Vagina (tissue), 2 donors: ENCODE measurements at regions not wholly inside any gene's neighbourhood (a gene's known extent, or its start where the extent isn't known, plus 50 kb on each side); places are given as distances from the start of the nearest gene placed in this dataset.

Source experiments
- DNase-seq, 2 donors: peaks; one replicate each; pipeline ENCODE4 v3.0.0-alpha.2; 2017; ENCODE audit errors: extremely low spot score in 2 of 2
- H3K27ac ChIP-seq: fragments of 200-600 bp; sonication (generic); one replicate; pipeline ENCODE4 v1.5.1; 2019
- H3K27me3 ChIP-seq: fragments of 200-600 bp; sonication (generic); one replicate; pipeline ENCODE4 v1.5.1; 2019
- H3K36me3 ChIP-seq, 2 donors: fragments of 200-600 bp; sonication (generic); one replicate each; pipeline ENCODE4 v1.5.1; 2017 to 2019
- H3K4me1 ChIP-seq: fragments of 200-600 bp; sonication (generic); one replicate; pipeline ENCODE4 v1.5.1; 2019
- H3K4me3 ChIP-seq, 2 donors: fragments of 200-600 bp; sonication (generic); 1 replicate in 1 of 2; 2 replicates in 1 of 2; pipeline ENCODE4 v1.5.1; 2016 to 2019
- H3K9me3 ChIP-seq: fragments of 200-600 bp; sonication (generic); one replicate; pipeline ENCODE4 v1.5.1; 2019
- POLR2A ChIP-seq, 2 donors: fragments of 450-650 bp; IDR thresholded peaks; one replicate each; pipeline ENCODE4 v1.6.1; 2017; ENCODE audit warnings: antibody characterized with exemption in 2 of 2, mild to moderate bottlenecking in 2 of 2, moderate library complexity in 2 of 2
- POLR2AphosphoS5 ChIP-seq, 2 donors: sonication (generic); formaldehyde crosslinking; IDR thresholded peaks; one replicate each; pipeline ENCODE4 v1.9.0; 2017; ENCODE audit warnings: antibody characterized with exemption in 2 of 2, mild to moderate bottlenecking in 2 of 2, low read depth in 1 of 2; ENCODE audit not compliant: insufficient read depth in 1 of 2
- intact Hi-C: fragments of 100-400 bp; cut with DNase I; formaldehyde crosslinking; loops from one replicate; pipeline ENCODE4 v1.15.1; 2023
- TF ChIP-seq, protein P1 (sequence below), 3 experiments: fragments of 450-650 bp in 2 of 3; fragments of 200-600 bp in 1 of 3; sonication (generic) in 1 of 3; IDR thresholded peaks; one replicate each; pipeline ENCODE4 v1.5.1; 2017 to 2019; ENCODE audit warnings: antibody characterized with exemption in 3 of 3, mild to moderate bottlenecking in 2 of 3, moderate library complexity in 2 of 3

DNA sequence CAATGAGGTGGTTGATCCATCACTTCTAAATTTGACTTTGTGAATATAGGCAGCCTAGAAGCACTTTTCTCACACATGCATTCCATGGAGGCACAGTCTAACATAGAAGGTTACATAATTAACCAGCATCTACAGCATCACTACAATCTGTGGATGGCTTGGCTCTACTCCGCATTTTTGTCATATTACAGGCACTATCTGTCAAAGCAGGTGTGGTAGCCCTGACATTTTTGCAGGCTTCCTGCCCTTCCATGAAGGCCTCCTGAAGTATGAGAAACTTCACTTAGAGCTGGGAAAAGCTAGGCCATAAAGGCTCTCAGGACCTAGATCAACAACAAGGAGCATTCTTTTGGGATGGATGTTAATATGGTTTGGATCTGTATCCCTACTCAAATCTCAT lies 378.0 kb downstream of the ANXA1 start:
- Histone ChIP-seq H3K4me3 (no peak overlapping the region), H3K9me3 (no peaks in the 10 kb centered on the region), H3K4me1 (no peaks in the 10 kb centered on the region), H3K27ac (no peak overlapping the region), H3K36me3 (no peaks in the 10 kb centered on the region), H3K27me3 (no peaks in the 10 kb centered on the region)
- TF ChIP-seq POLR2A (IDR thresholded peaks at IDR 0.05) (no peak), POLR2AphosphoS5 (IDR thresholded peaks at IDR 0.05; ENCODE audit: insufficient read depth in 1 of 2, low read depth in 1 of 2) (no peak)
- TF ChIP-seq, protein P1, sequence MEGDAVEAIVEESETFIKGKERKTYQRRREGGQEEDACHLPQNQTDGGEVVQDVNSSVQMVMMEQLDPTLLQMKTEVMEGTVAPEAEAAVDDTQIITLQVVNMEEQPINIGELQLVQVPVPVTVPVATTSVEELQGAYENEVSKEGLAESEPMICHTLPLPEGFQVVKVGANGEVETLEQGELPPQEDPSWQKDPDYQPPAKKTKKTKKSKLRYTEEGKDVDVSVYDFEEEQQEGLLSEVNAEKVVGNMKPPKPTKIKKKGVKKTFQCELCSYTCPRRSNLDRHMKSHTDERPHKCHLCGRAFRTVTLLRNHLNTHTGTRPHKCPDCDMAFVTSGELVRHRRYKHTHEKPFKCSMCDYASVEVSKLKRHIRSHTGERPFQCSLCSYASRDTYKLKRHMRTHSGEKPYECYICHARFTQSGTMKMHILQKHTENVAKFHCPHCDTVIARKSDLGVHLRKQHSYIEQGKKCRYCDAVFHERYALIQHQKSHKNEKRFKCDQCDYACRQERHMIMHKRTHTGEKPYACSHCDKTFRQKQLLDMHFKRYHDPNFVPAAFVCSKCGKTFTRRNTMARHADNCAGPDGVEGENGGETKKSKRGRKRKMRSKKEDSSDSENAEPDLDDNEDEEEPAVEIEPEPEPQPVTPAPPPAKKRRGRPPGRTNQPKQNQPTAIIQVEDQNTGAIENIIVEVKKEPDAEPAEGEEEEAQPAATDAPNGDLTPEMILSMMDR (IDR thresholded peaks at IDR 0.05): no peak
- no peak for DNase-seq
- intact Hi-C loops: no loop called here

DNA sequence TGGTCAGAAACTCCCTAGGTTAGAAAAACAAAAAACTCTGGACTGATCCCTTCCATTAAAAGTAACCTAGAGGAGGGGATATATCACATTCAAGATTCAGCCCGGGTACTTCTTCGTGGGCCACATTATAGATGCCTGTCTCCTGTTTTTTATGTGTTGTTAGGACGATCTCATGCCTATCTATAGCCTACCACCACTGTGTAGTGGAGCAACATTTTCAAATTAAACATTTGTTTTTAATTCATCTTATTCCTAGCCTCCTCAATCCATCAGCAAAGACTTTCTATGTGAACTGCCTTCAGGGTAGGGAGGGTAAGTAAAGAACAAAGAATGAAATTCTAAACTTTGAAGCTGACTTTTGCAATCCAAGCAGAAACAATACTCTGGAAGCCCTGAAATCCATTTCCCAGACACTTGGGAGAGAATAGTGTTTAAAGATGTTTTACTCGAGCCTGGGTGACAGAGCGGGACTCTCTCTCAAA lies 379.4 kb downstream of the ANXA1 start:
- Histone ChIP-seq H3K9me3 (no peaks in the 10 kb centered on the region), H3K27me3 (no peaks in the 10 kb centered on the region), H3K36me3 (no peaks in the 10 kb centered on the region), H3K27ac (no peak overlapping the region), H3K4me3 (no peak overlapping the region), H3K4me1 (no peaks in the 10 kb centered on the region)
- intact Hi-C loops: no loop called here
- DNase-seq: no peak
- TF ChIP-seq, protein P1 (IDR thresholded peaks at IDR 0.05): no peak
- TF ChIP-seq POLR2AphosphoS5 (IDR thresholded peaks at IDR 0.05; ENCODE audit: insufficient read depth in 1 of 2, low read depth in 1 of 2) (no peak), POLR2A (IDR thresholded peaks at IDR 0.05) (no peak)

DNA sequence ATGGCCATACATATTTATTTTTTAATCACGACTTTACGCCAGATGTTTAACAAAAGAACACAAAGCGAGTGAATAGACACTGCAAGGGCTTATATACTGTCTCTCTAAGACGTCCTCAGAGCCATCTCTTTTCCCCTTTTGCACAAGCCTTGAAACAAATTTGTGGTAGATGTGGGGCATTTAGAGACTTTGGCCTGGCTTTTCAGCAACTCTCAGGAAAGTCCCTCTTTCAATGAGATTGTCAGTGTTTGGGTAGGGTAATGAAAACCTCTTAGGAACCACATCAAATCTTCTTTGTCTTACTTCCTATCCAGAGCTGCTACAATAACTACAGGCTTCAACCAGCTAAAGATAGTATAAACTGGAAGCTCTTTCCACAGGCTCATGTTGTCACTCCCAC lies 380.0 kb downstream of the ANXA1 start:
- H3K36me3 ChIP-seq: no peaks in the 10 kb centered on the region
- H3K4me3 ChIP-seq: no peak overlapping the region
- intact Hi-C loops: no loop called here
- no peak for TF ChIP-seq POLR2A (IDR thresholded peaks at IDR 0.05)
- H3K27me3 ChIP-seq: no peaks in the 10 kb centered on the region
- H3K27ac ChIP-seq: no peak overlapping the region
- H3K4me1 ChIP-seq: no peaks in the 10 kb centered on the region
- H3K9me3 ChIP-seq: no peaks in the 10 kb centered on the region
- DNase-seq: no peak

DNA sequence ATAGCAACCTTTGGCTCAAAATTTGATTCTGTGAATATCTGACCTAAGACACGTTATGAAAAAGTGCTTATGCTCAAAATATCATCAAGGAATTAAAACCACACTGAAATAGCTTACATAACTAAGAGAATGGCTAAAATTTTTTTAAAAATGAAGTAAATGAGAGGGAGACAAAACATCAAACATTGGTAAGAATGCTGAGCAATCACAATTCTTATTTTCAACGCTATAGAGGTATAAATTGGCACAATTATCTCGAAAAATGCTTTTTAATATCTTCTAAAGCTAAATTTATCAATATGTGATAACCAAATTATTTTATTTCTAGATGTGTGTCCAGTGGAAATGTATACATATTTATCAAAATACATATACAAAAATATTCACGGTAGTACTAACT lies 381.3 kb downstream of the ANXA1 start:
- intact Hi-C loops: no loop called here
- DNase-seq: no peak
- no peaks in the 10 kb centered on the region for H3K36me3 ChIP-seq
- no peaks in the 10 kb centered on the region for H3K4me1 ChIP-seq
- TF ChIP-seq, protein P1 (IDR thresholded peaks at IDR 0.05): no peak
- H3K27ac ChIP-seq: no peak overlapping the region
- H3K9me3 ChIP-seq: no peaks in the 10 kb centered on the region
- no peaks in the 10 kb centered on the region for H3K27me3 ChIP-seq
- no peak overlapping the region for H3K4me3 ChIP-seq

DNA sequence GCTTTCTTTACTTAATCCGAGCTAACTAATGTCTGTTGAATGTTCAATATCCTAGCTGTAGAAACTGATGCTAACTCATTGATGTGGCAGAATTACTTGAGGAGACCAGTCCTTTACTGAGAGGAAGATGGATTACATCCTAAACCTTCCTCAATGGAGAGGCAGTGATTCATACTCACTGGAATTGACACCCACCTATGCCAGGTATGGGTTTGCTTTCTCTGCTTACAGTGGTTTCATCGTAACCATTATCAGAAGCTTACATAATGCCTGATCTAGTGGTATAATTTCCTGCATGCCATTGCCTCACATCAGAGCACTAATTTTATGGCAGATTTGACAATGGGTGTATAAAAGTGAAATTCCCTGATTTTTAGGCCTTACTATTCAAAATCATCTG lies 384.7 kb downstream of the ANXA1 start:
- no peak overlapping the region for H3K27ac ChIP-seq
- H3K4me1 ChIP-seq: no peaks in the 10 kb centered on the region
- intact Hi-C loops: no loop called here
- H3K36me3 ChIP-seq: no peaks in the 10 kb centered on the region
- no peak for TF ChIP-seq POLR2A (IDR thresholded peaks at IDR 0.05)
- TF ChIP-seq, protein P1 (IDR thresholded peaks at IDR 0.05): no peak
- no peak for TF ChIP-seq POLR2AphosphoS5 (IDR thresholded peaks at IDR 0.05; ENCODE audit: insufficient read depth in 1 of 2, low read depth in 1 of 2)
- DNase-seq: no peak
- H3K9me3 ChIP-seq: no peaks in the 10 kb centered on the region
- no peak overlapping the region for H3K4me3 ChIP-seq
- H3K27me3 ChIP-seq: no peaks in the 10 kb centered on the region

DNA sequence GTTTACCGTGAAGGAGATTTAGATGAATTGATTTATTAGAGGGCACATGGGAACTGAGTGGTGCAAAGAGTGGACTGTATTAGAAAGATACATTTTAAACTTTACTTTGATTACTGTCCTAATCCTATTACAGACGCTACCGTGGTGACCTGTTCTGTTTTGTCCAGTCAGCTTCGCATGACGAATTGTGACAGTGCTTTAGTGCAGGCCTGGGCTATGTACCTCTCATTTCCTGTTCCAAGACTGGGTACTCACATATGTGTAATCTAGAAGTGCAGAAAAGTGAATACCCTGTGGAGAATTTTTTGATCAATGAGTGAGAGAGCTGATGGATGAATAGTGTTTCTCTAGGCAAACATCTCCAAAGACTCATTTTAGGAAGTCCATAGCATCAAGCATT lies 385.9 kb downstream of the ANXA1 start:
- Histone ChIP-seq H3K27me3 (no peaks in the 10 kb centered on the region), H3K4me1 (no peaks in the 10 kb centered on the region), H3K4me3 (no peak overlapping the region), H3K27ac (no peak overlapping the region), H3K36me3 (no peaks in the 10 kb centered on the region), H3K9me3 (no peaks in the 10 kb centered on the region)
- DNase-seq: no peak
- no peak for TF ChIP-seq POLR2A (IDR thresholded peaks at IDR 0.05)
- TF ChIP-seq, protein P1 (IDR thresholded peaks at IDR 0.05): no peak
- no peak for TF ChIP-seq POLR2AphosphoS5 (IDR thresholded peaks at IDR 0.05; ENCODE audit: insufficient read depth in 1 of 2, low read depth in 1 of 2)
- intact Hi-C loops: no loop called here
